H1 (cell line): ENCODE measurements at regions not wholly inside any gene's neighbourhood (a gene's known extent, or its start where the extent isn't known, plus 50 kb on each side); places are given as distances from the start of the nearest gene placed in this dataset.

Source experiments
- CTCF ChIA-PET: fragments of 300-600 bp; sonication (Branson Sonifier 250); formaldehyde crosslinking; loops from one replicate; lab custom pipeline; 2021; ENCODE audit not compliant: partially characterized antibody; lab: Charles Lee
- POLR2A ChIA-PET: fragments of 300-600 bp; sonication (Branson Sonifier 250); formaldehyde crosslinking; loops from one replicate; lab custom pipeline; 2021; ENCODE audit warnings: inconsistent platforms; ENCODE audit not compliant: partially characterized antibody; lab: Charles Lee
- DNase-seq, 2 experiments: peaks; one replicate each; pipeline versions ENCODE4 v3.0.0 to v3.0.0-alpha.2; 2010 to 2022; ENCODE audit warnings: low spot score in 2 of 2, low read depth in 1 of 2, mixed read lengths in 1 of 2
- FAIRE-seq: peaks from 2 replicates; lab custom pipeline; 2011; peaks lifted over from hg19 to GRCh38; lab: Jason Lieb, UNC
- H2AFZ ChIP-seq: 2 replicates; pipeline ENCODE4 v1.8.1; 2012; ENCODE audit warnings: low read length, inconsistent platforms
- H2AK5ac ChIP-seq: 2 replicates; pipeline ENCODE4 v1.6.1; 2013; ENCODE audit warnings: low read depth, low read length
- H2BK120ac ChIP-seq: replicated peaks from 2 replicates; pipeline ENCODE3; 2013; ENCODE audit warnings: low read depth, low read length, inconsistent platforms
- H2BK12ac ChIP-seq: 2 replicates; pipeline ENCODE4 v1.6.1; 2013; ENCODE audit warnings: low read depth, low read length
- H2BK15ac ChIP-seq: 2 replicates; pipeline ENCODE4 v1.6.1; 2013; ENCODE audit warnings: low read length
- H2BK20ac ChIP-seq: 2 replicates; pipeline ENCODE4 v1.6.1; 2013; ENCODE audit warnings: low read length
- H2BK5ac ChIP-seq: 2 replicates; pipeline ENCODE4 v1.6.1; 2013; ENCODE audit warnings: low read depth, low read length
- H3K14ac ChIP-seq: 2 replicates; pipeline ENCODE4 v1.6.1; 2013; ENCODE audit warnings: inconsistent platforms; ENCODE audit not compliant: insufficient read length
- H3K18ac ChIP-seq: 2 replicates; pipeline ENCODE4 v1.6.1; 2013; ENCODE audit warnings: low read length; ENCODE audit errors: extremely low read depth
- H3K23ac ChIP-seq: 2 replicates; pipeline ENCODE4 v1.6.1; 2013; ENCODE audit warnings: inconsistent platforms; ENCODE audit not compliant: insufficient read length
- H3K23me2 ChIP-seq: 2 replicates; pipeline ENCODE4 v1.6.1; 2013; ENCODE audit warnings: low read depth, low read length
- H3K27ac ChIP-seq: 2 replicates; pipeline ENCODE4 v1.6.1; 2011; ENCODE audit warnings: low read depth, low read length, inconsistent platforms
- H3K27me3 ChIP-seq, 4 experiments: replicated peaks in 1 of 4; 1 replicate in 1 of 4; 2 replicates in 3 of 4; pipeline versions ENCODE4 v1.6.1 to v1.8.1; 2011 to 2013; ENCODE audit warnings: low read length in 3 of 4, mild to moderate bottlenecking in 3 of 4, inconsistent platforms in 2 of 4, mixed read lengths in 2 of 4, moderate library complexity in 1 of 4; ENCODE audit not compliant: control insufficient read depth in 3 of 4, insufficient read depth in 3 of 4; ENCODE audit errors: extremely low read depth in 1 of 4
- H3K36me3 ChIP-seq, 4 experiments: 2 replicates each; pipeline versions ENCODE4 v1.6.1 to v1.8.1; 2011 to 2013; ENCODE audit warnings: mild to moderate bottlenecking in 4 of 4, low read length in 3 of 4, moderate library complexity in 2 of 4, control low read depth in 1 of 4, inconsistent platforms in 1 of 4; ENCODE audit not compliant: insufficient read depth in 4 of 4, control insufficient read depth in 2 of 4
- H3K4ac ChIP-seq: replicated peaks from 2 replicates; pipeline ENCODE3; 2013; ENCODE audit warnings: low read length, low read depth, mixed read lengths, inconsistent platforms; ENCODE audit not compliant: insufficient read length
- H3K4me1 ChIP-seq, 4 experiments: replicated peaks in 1 of 4; 1 replicate in 1 of 4; 2 replicates in 3 of 4; pipeline versions ENCODE4 v1.6.1 to v1.8.1; 2011 to 2013; ENCODE audit warnings: low read length in 3 of 4, inconsistent platforms in 2 of 4, mixed read lengths in 1 of 4; ENCODE audit not compliant: insufficient read depth in 4 of 4, control insufficient read depth in 3 of 4
- H3K4me2 ChIP-seq, 2 experiments: 2 replicates each; pipeline versions ENCODE4 v1.6.1 to v1.8.1; 2011 to 2013; ENCODE audit warnings: low read depth in 2 of 2, low read length in 2 of 2, control low read depth in 1 of 2, inconsistent platforms in 1 of 2, mild to moderate bottlenecking in 1 of 2; ENCODE audit not compliant: insufficient read depth in 1 of 2
- H3K4me3 ChIP-seq, 4 experiments: fragments of 200-600, 300-600 bp in 1 of 4; sonication (generic), shearing (Covaris generic), sonication (Bioruptor Twin) in 1 of 4; 2 replicates each; pipeline versions ENCODE4 v1.5.1 to v1.8.1; 2011 to 2016; ENCODE audit warnings: low read length in 4 of 4, low read depth in 3 of 4, control low read depth in 2 of 4, inconsistent platforms in 2 of 4, mild to moderate bottlenecking in 2 of 4, mixed read lengths in 1 of 4, moderate library complexity in 1 of 4; ENCODE audit not compliant: insufficient read depth in 2 of 4; ENCODE audit errors: extremely low read depth in 1 of 4
- H3K56ac ChIP-seq: replicated peaks from 2 replicates; pipeline ENCODE3; 2013; ENCODE audit warnings: low read depth, mild to moderate bottlenecking, mixed read lengths, low read length, inconsistent platforms; ENCODE audit not compliant: insufficient read length
- H3K79me1 ChIP-seq: 2 replicates; pipeline ENCODE4 v1.6.1; 2013; ENCODE audit warnings: low read depth, low read length, control low read depth
- H3K79me2 ChIP-seq, 2 experiments: 2 replicates each; pipeline versions ENCODE4 v1.6.1 to v1.8.1; 2012 to 2013; ENCODE audit warnings: low read length in 2 of 2, mild to moderate bottlenecking in 2 of 2, inconsistent platforms in 1 of 2; ENCODE audit not compliant: insufficient read depth in 2 of 2, control insufficient read depth in 1 of 2
- H3K9ac ChIP-seq, 4 experiments: replicated peaks in 1 of 4; 1 replicate in 1 of 4; 2 replicates in 3 of 4; pipeline versions ENCODE4 v1.6.1 to v1.8.1; 2011 to 2013; ENCODE audit warnings: low read depth in 3 of 4, low read length in 3 of 4, control low read depth in 2 of 4, mild to moderate bottlenecking in 2 of 4, moderate library complexity in 2 of 4, inconsistent platforms in 1 of 4; ENCODE audit errors: extremely low read depth in 1 of 4
- H3K9me3 ChIP-seq, 2 experiments: 2 replicates each; pipeline versions ENCODE4 v1.6.1 to v1.8.1; 2012 to 2013; ENCODE audit warnings: mild to moderate bottlenecking in 2 of 2, moderate library complexity in 2 of 2, control low read depth in 1 of 2, inconsistent platforms in 1 of 2, low read depth in 1 of 2, low read length in 1 of 2, mixed read lengths in 1 of 2; ENCODE audit not compliant: insufficient read depth in 2 of 2
- H4K20me1 ChIP-seq, 2 experiments: replicated peaks in 1 of 2; 2 replicates each; pipeline versions ENCODE3 to v1.8.1; 2011 to 2013; ENCODE audit warnings: inconsistent platforms in 2 of 2, low read length in 2 of 2, mild to moderate bottlenecking in 1 of 2; ENCODE audit not compliant: insufficient read depth in 2 of 2, control insufficient read depth in 1 of 2
- H4K5ac ChIP-seq: 2 replicates; pipeline ENCODE4 v1.6.1; 2013; ENCODE audit warnings: low read length, low read depth, mixed read lengths, inconsistent platforms; ENCODE audit not compliant: insufficient read length
- H4K8ac ChIP-seq: 2 replicates; pipeline ENCODE4 v1.8.0; 2013; ENCODE audit warnings: mild to moderate bottlenecking, moderate library complexity, low read length, inconsistent platforms; ENCODE audit not compliant: insufficient read depth; ENCODE audit errors: extremely low read depth
- H4K91ac ChIP-seq: replicated peaks from 2 replicates; pipeline ENCODE3; 2013; ENCODE audit warnings: low read length, mixed read lengths, inconsistent platforms; ENCODE audit not compliant: insufficient read length
- CEBPB ChIP-seq: IDR thresholded peaks from 2 replicates; pipeline ENCODE4 v1.6.1; 2012; ENCODE audit warnings: low read depth, low read length
- CHD1 ChIP-seq: IDR thresholded peaks from 2 replicates; pipeline ENCODE4 v1.6.1; 2012; ENCODE audit warnings: low read depth, low read length, improper control_type of control experiment
- GTF2F1 ChIP-seq: IDR thresholded peaks from 2 replicates; pipeline ENCODE4 v1.6.1; 2012; ENCODE audit warnings: low read depth, low read length, improper control_type of control experiment, borderline replicate concordance
- KDM4A ChIP-seq: IDR thresholded peaks from one replicate; pipeline ENCODE4 v1.7.1; 2012; ENCODE audit warnings: low read depth, mild to moderate bottlenecking, moderate library complexity, low read length, inconsistent platforms; ENCODE audit not compliant: severe bottlenecking
- MAFK ChIP-seq: IDR thresholded peaks from 2 replicates; pipeline ENCODE4 v1.6.1; 2012; ENCODE audit warnings: low read depth, mild to moderate bottlenecking, improper control_type of control experiment, low read length
- POLR2A ChIP-seq, 2 experiments: IDR thresholded peaks; 1 replicate in 1 of 2; 2 replicates in 1 of 2; pipeline ENCODE4 v1.6.1; 2011; ENCODE audit warnings: low read depth in 2 of 2, low read length in 2 of 2, mild to moderate bottlenecking in 2 of 2; ENCODE audit errors: control extremely low read depth in 1 of 2
- RAD21 ChIP-seq, 2 experiments: IDR thresholded peaks in 1 of 2; conservative IDR thresholded peaks in 1 of 2; 2 replicates each; pipeline ENCODE4 v1.6.1; 2011; ENCODE audit warnings: low read depth in 2 of 2, low read length in 2 of 2, improper control_type of control experiment in 1 of 2, inconsistent platforms in 1 of 2, mild to moderate bottlenecking in 1 of 2, moderate library complexity in 1 of 2
- RNF2 ChIP-seq: fragments of 200-900, 300-1000 bp; sonication (generic); IDR thresholded peaks from 2 replicates; pipeline ENCODE4 v1.7.1; 2016; ENCODE audit warnings: borderline replicate concordance, low read depth, mild to moderate bottlenecking, antibody characterized with exemption, low read length; ENCODE audit not compliant: poor library complexity, severe bottlenecking; ENCODE audit errors: missing control alignments
- SAP30 ChIP-seq: fragments of 300-600 bp; sonication (generic); IDR thresholded peaks from 2 replicates; pipeline ENCODE4 v1.7.1; 2012; ENCODE audit warnings: low read length, moderate library complexity, mild to moderate bottlenecking, inconsistent platforms; ENCODE audit not compliant: insufficient read depth, insufficient replicate concordance
- SRF ChIP-seq: IDR thresholded peaks from 2 replicates; pipeline ENCODE4 v1.6.1; 2011; ENCODE audit warnings: mild to moderate bottlenecking, low read depth, low read length, moderate library complexity
- TAF1 ChIP-seq: IDR thresholded peaks from 2 replicates; pipeline ENCODE4 v1.6.1; 2011; ENCODE audit warnings: mild to moderate bottlenecking, low read depth, low read length
- WGBS, 2 experiments: shearing (Covaris generic) in 1 of 2; methylation state at CpG; one replicate each; pipeline versions ENCODE4 v1.1.6 to v1.1.7; 2013 to 2015; ENCODE audit warnings: low lambda C conversion rate in 2 of 2, mixed read lengths in 2 of 2, inconsistent platforms in 1 of 2, low coverage in 1 of 2, missing lambda C conversion rate in 1 of 2; ENCODE audit not compliant: insufficient replicate concordance in 2 of 2, insufficient coverage in 1 of 2, insufficient read length in 1 of 2; ENCODE audit errors: extremely low coverage in 1 of 2, missing lambda C conversion rate in 1 of 2; 5-methylcytosine and 5-hydroxymethylcytosine counted together

GRCh38 chr5:23963449-23963848 lies 456.0 kb downstream of the PRDM9 start:
- DNase-seq = no peak
- no peak for TF ChIP-seq GTF2F1
- TF ChIP-seq POLR2A (IDR thresholded peaks at IDR 0.05; ENCODE audit: control extremely low read depth in 1 of 2, low read depth in 2 of 2, low read length in 2 of 2) = no peak
- no peak for TF ChIP-seq RAD21 (IDR thresholded peaks at IDR 0.05 in 1 of 2, conservative IDR thresholded peaks at IDR 0.05 in 1 of 2; ENCODE audit: low read depth in 2 of 2, low read length in 2 of 2)
- no peak for TF ChIP-seq SRF
- no peak for TF ChIP-seq CEBPB
- no peak for TF ChIP-seq KDM4A
- TF ChIP-seq RNF2 = no peak
- TF ChIP-seq SAP30 = no peak
- TF ChIP-seq TAF1 = no peak
- TF ChIP-seq CHD1 = no peak
- TF ChIP-seq MAFK = no peak

More at GRCh38 chr5:23963449-23963848, 456.0 kb downstream of the PRDM9 start:
- no peaks in the 10 kb centered on the region for H3K23me2 ChIP-seq
- no peaks in the 10 kb centered on the region for H3K79me2 ChIP-seq
- no peak overlapping the region for H3K23ac ChIP-seq
- H2BK20ac ChIP-seq = no peak overlapping the region
- no peak overlapping the region for H2BK120ac ChIP-seq
- no peak overlapping the region for H3K27ac ChIP-seq
- no peak overlapping the region for H3K56ac ChIP-seq
- no peaks in the 10 kb centered on the region for H4K20me1 ChIP-seq
- no peaks in the 10 kb centered on the region for H3K36me3 ChIP-seq
- H3K4me2 ChIP-seq = no peak overlapping the region
- no peak overlapping the region for H3K9ac ChIP-seq
- no peak overlapping the region for H3K14ac ChIP-seq
- H3K27me3 ChIP-seq = no peaks in the 10 kb centered on the region
- FAIRE-seq = no peak
- H3K4ac ChIP-seq = no peak overlapping the region
- no peak overlapping the region for H3K4me3 ChIP-seq
- no peak overlapping the region for H4K8ac ChIP-seq
- no peak overlapping the region for H2BK15ac ChIP-seq
- no peaks in the 10 kb centered on the region for H3K9me3 ChIP-seq
- H2BK12ac ChIP-seq = no peak overlapping the region
- no peaks in the 10 kb centered on the region for H3K4me1 ChIP-seq
- H2BK5ac ChIP-seq = no peak overlapping the region
- H4K91ac ChIP-seq = no peak overlapping the region
- H3K18ac ChIP-seq = no peak overlapping the region
- no peak overlapping the region for H2AFZ ChIP-seq
- POLR2A ChIA-PET = no interaction called here
- H4K5ac ChIP-seq = no peak overlapping the region
- no peak overlapping the region for H2AK5ac ChIP-seq
- CTCF ChIA-PET = no interaction called here
- no peaks in the 10 kb centered on the region for H3K79me1 ChIP-seq
- WGBS, 2 experiments = 97% methylated on average over 5 of the region's 5 CpGs; no CpG with 5 or more reads in 1 of the 2 experiments
